Lung (tissue), 11 donors: ENCODE measurements at regions not wholly inside any gene's neighbourhood (a gene's known extent, or its start where the extent isn't known, plus 50 kb on each side); places are given as distances from the start of the nearest gene placed in this dataset.

ENCODE experiments used
- ATAC-seq: fragments of 200-7000 bp; cut with Tn5 transposase; one replicate; pipeline ENCODE4 v1.9.1; 2020; ENCODE audit warnings: moderate number of reproducible peaks; ENCODE audit not compliant: insufficient read depth, low FRiP score
- DNase-seq, 3 donors: peaks; one replicate each; pipeline ENCODE4 v3.0.0-alpha.2; 2013 to 2017
- H3K27ac ChIP-seq, 2 donors: one replicate each; pipeline ENCODE4 v1.5.1; 2013; ENCODE audit warnings: mild to moderate bottlenecking in 2 of 2, moderate library complexity in 2 of 2, control low read depth in 1 of 2, inconsistent platforms in 1 of 2, low read depth in 1 of 2, low read length in 1 of 2
- H3K27me3 ChIP-seq, 3 donors: one replicate each; pipeline ENCODE4 v1.5.1; 2013; ENCODE audit warnings: low read length in 2 of 3; ENCODE audit not compliant: control insufficient read depth in 3 of 3, insufficient read depth in 3 of 3
- H3K36me3 ChIP-seq, 4 donors: one replicate each; pipeline ENCODE4 v1.5.1; 2013; ENCODE audit warnings: low read length in 4 of 4, mild to moderate bottlenecking in 1 of 4, moderate library complexity in 1 of 4; ENCODE audit not compliant: control insufficient read depth in 4 of 4, insufficient read depth in 4 of 4
- H3K4me1 ChIP-seq, 5 donors: one replicate each; pipeline ENCODE4 v1.5.1; 2013; ENCODE audit warnings: low read length in 5 of 5, mild to moderate bottlenecking in 2 of 5, moderate library complexity in 1 of 5; ENCODE audit not compliant: control insufficient read depth in 5 of 5, insufficient read depth in 5 of 5
- H3K4me3 ChIP-seq: one replicate; pipeline ENCODE4 v1.5.1; 2013; ENCODE audit warnings: mild to moderate bottlenecking, control low read depth, moderate library complexity
- H3K9ac ChIP-seq, 2 donors: one replicate each; pipeline ENCODE4 v1.5.1; 2013; ENCODE audit warnings: low read length in 2 of 2, control low read depth in 1 of 2; ENCODE audit not compliant: insufficient read depth in 1 of 2
- H3K9me3 ChIP-seq, 4 donors: one replicate each; pipeline ENCODE4 v1.5.1; 2013; ENCODE audit warnings: low read length in 3 of 4, mild to moderate bottlenecking in 1 of 4, moderate library complexity in 1 of 4; ENCODE audit not compliant: control insufficient read depth in 4 of 4, insufficient read depth in 3 of 4
- WGBS, 2 donors: extraction: QIAGEN DNeasy Blood & Tissue Kit; methylation state at CpG; one replicate each; pipeline ENCODE4 v1.1.7; 2013; 5-methylcytosine and 5-hydroxymethylcytosine counted together
- TF ChIP-seq, protein P1 (sequence below): IDR thresholded peaks from 2 replicates; pipeline ENCODE4 v1.5.1; 2012; ENCODE audit warnings: mild to moderate bottlenecking; ENCODE audit errors: control extremely low read depth, extremely low read depth
- donor health status: control.
- donor health status: control.
- donor health status: Bipolar disorder and iron deficiency.
- donor health status: healthy.
- donor health status: DM: yes; HTN: yes; CAD: no.

DNA sequence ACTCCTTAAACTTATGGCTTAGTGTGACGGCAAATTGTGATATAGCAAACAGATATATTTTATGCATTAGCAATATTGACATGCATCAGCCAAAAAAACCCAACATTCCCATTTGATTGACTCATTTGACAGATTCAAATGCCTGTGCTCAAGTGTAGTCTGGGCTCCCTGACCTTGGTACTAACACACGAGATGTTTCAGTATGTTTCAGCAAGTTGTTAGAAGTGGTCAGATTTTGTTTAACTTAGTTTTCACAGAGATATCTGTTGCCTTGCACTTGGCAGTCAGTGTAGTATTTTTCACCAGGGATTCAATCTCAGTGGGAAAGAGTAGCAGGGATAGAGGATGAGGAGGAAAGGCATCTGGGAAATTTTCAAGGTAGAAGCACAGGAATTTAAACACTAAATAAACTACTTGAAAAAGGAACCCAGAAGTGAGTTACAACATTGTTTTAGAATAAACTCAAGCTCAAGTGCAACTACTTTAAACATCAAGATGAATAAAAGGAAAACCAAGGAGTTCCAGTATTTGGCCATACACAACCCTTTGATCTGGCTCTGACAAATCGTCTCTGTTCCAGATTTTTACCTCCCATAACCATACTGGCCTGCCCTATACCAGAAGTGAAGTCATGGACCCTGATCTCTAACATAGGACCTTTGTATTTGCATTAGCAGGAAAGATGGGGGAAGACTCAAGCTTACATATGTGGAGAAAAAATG, 56.5 kb upstream of the BLID start:
- no peaks in the 10 kb centered on the region for H3K27me3 ChIP-seq
- H3K27ac ChIP-seq: no peak overlapping the region
- 60 to 92% methylated on average over 3 of the region's 3 CpGs for WGBS, 2 donors
- peak; percentile 24 for ATAC-seq
- H3K4me1 ChIP-seq: peaks cover 0 to 2% (median 0%) of the 10 kb centered on the region in 5 donors
- DNase-seq: peak in 1 of 3 donors; percentile 21
- H3K4me3 ChIP-seq: no peak overlapping the region
- H3K9me3 ChIP-seq: peaks cover 0 to 1% (median 0%) of the 10 kb centered on the region in 4 donors
- peaks cover 0 to 12% (median 3%) of the 10 kb centered on the region in 4 donors for H3K36me3 ChIP-seq
- no peak overlapping the region for H3K9ac ChIP-seq
- TF ChIP-seq, protein P1, sequence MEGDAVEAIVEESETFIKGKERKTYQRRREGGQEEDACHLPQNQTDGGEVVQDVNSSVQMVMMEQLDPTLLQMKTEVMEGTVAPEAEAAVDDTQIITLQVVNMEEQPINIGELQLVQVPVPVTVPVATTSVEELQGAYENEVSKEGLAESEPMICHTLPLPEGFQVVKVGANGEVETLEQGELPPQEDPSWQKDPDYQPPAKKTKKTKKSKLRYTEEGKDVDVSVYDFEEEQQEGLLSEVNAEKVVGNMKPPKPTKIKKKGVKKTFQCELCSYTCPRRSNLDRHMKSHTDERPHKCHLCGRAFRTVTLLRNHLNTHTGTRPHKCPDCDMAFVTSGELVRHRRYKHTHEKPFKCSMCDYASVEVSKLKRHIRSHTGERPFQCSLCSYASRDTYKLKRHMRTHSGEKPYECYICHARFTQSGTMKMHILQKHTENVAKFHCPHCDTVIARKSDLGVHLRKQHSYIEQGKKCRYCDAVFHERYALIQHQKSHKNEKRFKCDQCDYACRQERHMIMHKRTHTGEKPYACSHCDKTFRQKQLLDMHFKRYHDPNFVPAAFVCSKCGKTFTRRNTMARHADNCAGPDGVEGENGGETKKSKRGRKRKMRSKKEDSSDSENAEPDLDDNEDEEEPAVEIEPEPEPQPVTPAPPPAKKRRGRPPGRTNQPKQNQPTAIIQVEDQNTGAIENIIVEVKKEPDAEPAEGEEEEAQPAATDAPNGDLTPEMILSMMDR: no peak

DNA sequence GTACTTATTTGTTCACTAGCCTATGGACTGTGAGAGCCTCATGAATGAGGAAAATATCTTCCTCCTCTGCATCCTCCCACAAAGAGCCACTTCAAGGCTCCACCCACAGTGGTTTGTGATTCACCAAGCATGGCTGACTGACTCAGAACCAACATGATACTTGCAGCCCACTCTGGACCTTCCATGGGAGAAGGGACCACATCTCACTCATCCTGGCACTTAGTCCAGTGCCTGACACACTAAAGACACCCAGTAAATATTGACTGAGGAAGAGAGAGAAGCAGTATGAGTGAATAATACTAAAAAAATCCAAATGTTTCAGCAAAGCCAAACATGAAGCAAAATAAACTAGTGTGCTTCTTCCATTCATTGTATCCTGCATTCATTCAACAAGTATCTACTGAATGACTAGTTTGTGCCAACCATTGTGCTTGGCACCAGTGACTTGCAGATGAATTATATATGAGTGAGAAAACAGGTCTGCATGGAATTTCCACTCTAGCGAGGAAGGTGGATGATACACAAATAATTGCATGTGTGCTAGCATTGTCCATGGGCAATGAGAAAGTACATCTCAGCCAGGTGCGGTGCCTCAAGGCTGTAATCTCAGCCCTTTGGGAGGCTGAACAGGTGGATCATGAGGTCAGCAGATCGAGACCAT, 54.9 kb upstream of the BLID start:
- peaks cover 0 to 5% (median 1%) of the 10 kb centered on the region in 4 donors for H3K36me3 ChIP-seq
- DNase-seq (no peak), ATAC-seq (peak; percentile 54)
- no peak overlapping the region for H3K4me3 ChIP-seq
- H3K9me3 ChIP-seq: peaks cover 0 to 1% (median 0%) of the 10 kb centered on the region in 4 donors
- no peak overlapping the region for H3K27ac ChIP-seq
- H3K27me3 ChIP-seq: no peaks in the 10 kb centered on the region
- H3K4me1 ChIP-seq: peaks cover 0 to 2% (median 0%) of the 10 kb centered on the region in 5 donors
- TF ChIP-seq, protein P1: no peak
- no peak overlapping the region for H3K9ac ChIP-seq
- 92 to 96% methylated on average over 3 of the region's 3 CpGs for WGBS, 2 donors

DNA sequence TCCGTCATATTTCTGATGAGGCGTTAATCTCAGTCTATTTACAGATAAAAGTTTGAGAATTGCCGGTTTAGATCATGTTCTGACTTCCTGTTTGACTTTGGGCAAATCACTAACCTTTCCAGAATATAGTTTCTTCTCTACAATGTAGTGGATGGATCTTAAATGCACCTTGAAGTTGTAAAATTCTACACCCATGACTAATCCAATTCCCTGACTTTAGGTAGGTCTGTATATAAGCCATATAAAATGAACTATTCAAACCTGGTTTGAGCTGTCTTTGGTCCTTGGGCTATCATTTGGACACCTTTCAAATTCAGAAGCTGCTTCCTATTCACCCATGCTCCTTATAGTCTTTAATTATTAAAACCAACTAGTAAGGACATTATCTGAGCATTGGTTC, 52.2 kb upstream of the BLID start:
- Histone ChIP-seq H3K9me3 (peaks cover 0 to 1% (median 0%) of the 10 kb centered on the region in 4 donors), H3K9ac (no peak overlapping the region), H3K36me3 (peaks cover 0 to 4% (median 1%) of the 10 kb centered on the region in 4 donors), H3K4me1 (peaks cover 0 to 3% (median 0%) of the 10 kb centered on the region in 5 donors), H3K27ac (no peak overlapping the region), H3K4me3 (no peak overlapping the region), H3K27me3 (no peaks in the 10 kb centered on the region)
- DNase-seq: no peak
- WGBS, 2 donors: 78 to 87% methylated on average over 3 of the region's 3 CpGs
- ATAC-seq: no peak
- TF ChIP-seq, protein P1: no peak
